ENCODE measurements at regions not wholly inside any gene's neighbourhood (a gene's known extent, or its start where the extent isn't known, plus 50 kb on each side); places are given as distances from the start of the nearest gene placed in this dataset.

DNA sequence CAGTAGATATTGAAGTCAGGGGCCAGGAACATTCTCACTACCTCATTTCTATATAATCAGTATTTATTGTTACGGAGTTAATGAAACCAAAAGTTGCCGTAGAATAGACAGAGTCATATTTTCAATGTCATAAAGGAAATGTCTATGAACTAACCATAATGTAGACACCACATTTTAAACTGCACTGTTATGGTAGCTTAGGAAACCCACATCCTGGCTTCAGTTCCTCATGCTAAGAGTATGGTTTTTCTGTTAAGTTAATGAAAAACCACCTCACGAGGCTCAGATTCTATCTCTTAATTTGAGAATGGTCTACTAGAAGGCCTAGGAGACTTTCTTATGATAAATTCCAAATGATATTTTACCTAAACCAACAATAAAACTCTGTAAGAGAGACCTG lies 166.5 kb downstream of the TMEM26 start:
- Histone ChIP-seq H3K4me1 (ENCODE audit: control insufficient read depth, extremely low read depth, insufficient read depth, low read length) (no peaks in the 10 kb centered on the region), H3K36me3 (ENCODE audit: control insufficient read depth in 2 of 2, extremely low read depth in 1 of 2, insufficient read depth in 2 of 2, low read length in 2 of 2) (no peaks in the 10 kb centered on the region), H3K4me3 (ENCODE audit: control insufficient read depth in 2 of 3, extremely low read depth in 1 of 3, insufficient read depth in 2 of 3, low read depth in 1 of 3, low read length in 3 of 3) (no peak overlapping the region), H3K9me1 (ENCODE audit: control insufficient read depth, extremely low read depth, insufficient read depth, low read length) (no peaks in the 10 kb centered on the region), H3K9me3 (ENCODE audit: control insufficient read depth, low read depth, low read length) (no peaks in the 10 kb centered on the region), H3K27ac (ENCODE audit: control insufficient read depth, insufficient read depth, low read length) (no peak overlapping the region), H2AFZ (ENCODE audit: control insufficient read depth, low read length) (no peak overlapping the region), H3K79me2 (ENCODE audit: control insufficient read depth, insufficient read depth, low read length) (no peaks in the 10 kb centered on the region), H3K9ac (ENCODE audit: control insufficient read depth, extremely low read depth, insufficient read depth, low read length) (no peak overlapping the region), H3K27me3 (ENCODE audit: control insufficient read depth, extremely low read depth, insufficient read depth, low read length) (no peaks in the 10 kb centered on the region), H3K4me2 (ENCODE audit: control insufficient read depth, extremely low read depth, insufficient read depth, low read depth, low read length) (no peak overlapping the region), H4K20me1 (ENCODE audit: control insufficient read depth, extremely low read depth, insufficient read depth, low read length) (no peaks in the 10 kb centered on the region)
- dilution Hi-C loops (cut with MboI; ENCODE audit: extremely low pct_ligation_motif_present, low sequenced_read_pairs), result no loop called here
- DNase-seq (ENCODE audit: low read depth, low spot score) (no peak), FAIRE-seq (no peak)
- TF ChIP-seq, protein P1, sequence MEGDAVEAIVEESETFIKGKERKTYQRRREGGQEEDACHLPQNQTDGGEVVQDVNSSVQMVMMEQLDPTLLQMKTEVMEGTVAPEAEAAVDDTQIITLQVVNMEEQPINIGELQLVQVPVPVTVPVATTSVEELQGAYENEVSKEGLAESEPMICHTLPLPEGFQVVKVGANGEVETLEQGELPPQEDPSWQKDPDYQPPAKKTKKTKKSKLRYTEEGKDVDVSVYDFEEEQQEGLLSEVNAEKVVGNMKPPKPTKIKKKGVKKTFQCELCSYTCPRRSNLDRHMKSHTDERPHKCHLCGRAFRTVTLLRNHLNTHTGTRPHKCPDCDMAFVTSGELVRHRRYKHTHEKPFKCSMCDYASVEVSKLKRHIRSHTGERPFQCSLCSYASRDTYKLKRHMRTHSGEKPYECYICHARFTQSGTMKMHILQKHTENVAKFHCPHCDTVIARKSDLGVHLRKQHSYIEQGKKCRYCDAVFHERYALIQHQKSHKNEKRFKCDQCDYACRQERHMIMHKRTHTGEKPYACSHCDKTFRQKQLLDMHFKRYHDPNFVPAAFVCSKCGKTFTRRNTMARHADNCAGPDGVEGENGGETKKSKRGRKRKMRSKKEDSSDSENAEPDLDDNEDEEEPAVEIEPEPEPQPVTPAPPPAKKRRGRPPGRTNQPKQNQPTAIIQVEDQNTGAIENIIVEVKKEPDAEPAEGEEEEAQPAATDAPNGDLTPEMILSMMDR (optimal IDR thresholded peaks at IDR 0.05 in 1 of 3, IDR thresholded peaks at IDR 0.05 in 1 of 3, conservative IDR thresholded peaks at IDR 0.05 in 1 of 3; ENCODE audit: extremely low read depth in 1 of 3, insufficient read depth in 2 of 3, low read length in 3 of 3), result no peak

DNA sequence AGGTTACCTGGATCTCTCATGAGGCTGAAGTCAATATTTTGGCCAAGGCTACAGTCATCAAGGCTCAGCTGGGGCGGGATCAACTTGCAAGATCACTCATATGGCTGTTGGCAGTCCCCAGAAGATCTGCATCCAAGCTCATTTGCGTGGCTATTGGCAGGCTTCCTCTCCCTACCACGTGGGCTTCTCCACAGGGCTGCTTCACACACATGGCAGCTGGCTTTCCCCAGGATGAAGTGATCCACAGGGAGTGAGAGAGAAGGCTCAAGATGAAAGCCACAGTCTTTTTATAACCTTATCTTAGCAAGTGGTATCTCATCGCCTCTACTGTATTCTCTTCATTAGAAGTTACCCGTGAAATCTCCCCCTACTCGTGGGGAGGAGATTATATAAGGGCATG lies 167.4 kb downstream of the TMEM26 start:
- H3K4me2 ChIP-seq (ENCODE audit: control insufficient read depth, extremely low read depth, insufficient read depth, low read depth, low read length), result no peak overlapping the region
- no peak overlapping the region for H3K27ac ChIP-seq (ENCODE audit: control insufficient read depth, insufficient read depth, low read length)
- no peak overlapping the region for H3K4me3 ChIP-seq (ENCODE audit: control insufficient read depth in 2 of 3, extremely low read depth in 1 of 3, insufficient read depth in 2 of 3, low read depth in 1 of 3, low read length in 3 of 3)
- FAIRE-seq (no peak), DNase-seq (ENCODE audit: low read depth, low spot score) (no peak)
- dilution Hi-C loops (cut with MboI; ENCODE audit: extremely low pct_ligation_motif_present, low sequenced_read_pairs), result no loop called here
- no peaks in the 10 kb centered on the region for H3K27me3 ChIP-seq (ENCODE audit: control insufficient read depth, extremely low read depth, insufficient read depth, low read length)
- no peaks in the 10 kb centered on the region for H3K4me1 ChIP-seq (ENCODE audit: control insufficient read depth, extremely low read depth, insufficient read depth, low read length)
- no peak overlapping the region for H3K9ac ChIP-seq (ENCODE audit: control insufficient read depth, extremely low read depth, insufficient read depth, low read length)
- no peaks in the 10 kb centered on the region for H3K9me3 ChIP-seq (ENCODE audit: control insufficient read depth, low read depth, low read length)
- no peaks in the 10 kb centered on the region for H3K9me1 ChIP-seq (ENCODE audit: control insufficient read depth, extremely low read depth, insufficient read depth, low read length)
- H4K20me1 ChIP-seq (ENCODE audit: control insufficient read depth, extremely low read depth, insufficient read depth, low read length), result no peaks in the 10 kb centered on the region
- no peak overlapping the region for H2AFZ ChIP-seq (ENCODE audit: control insufficient read depth, low read length)
- no peaks in the 10 kb centered on the region for H3K79me2 ChIP-seq (ENCODE audit: control insufficient read depth, insufficient read depth, low read length)
- H3K36me3 ChIP-seq (ENCODE audit: control insufficient read depth in 2 of 2, extremely low read depth in 1 of 2, insufficient read depth in 2 of 2, low read length in 2 of 2), result no peaks in the 10 kb centered on the region
- no peak for TF ChIP-seq EZH2 (IDR thresholded peaks at IDR 0.05; ENCODE audit: low read length)
- TF ChIP-seq, protein P1 (optimal IDR thresholded peaks at IDR 0.05 in 1 of 3, IDR thresholded peaks at IDR 0.05 in 1 of 3, conservative IDR thresholded peaks at IDR 0.05 in 1 of 3; ENCODE audit: extremely low read depth in 1 of 3, insufficient read depth in 2 of 3, low read length in 3 of 3), result no peak

Measured in keratinocyte (primary cell).